H1 (cell line): ENCODE measurements at regions not wholly inside any gene's neighbourhood (a gene's known extent, or its start where the extent isn't known, plus 50 kb on each side); places are given as distances from the start of the nearest gene placed in this dataset.

ENCODE experiments used
- CTCF ChIA-PET: fragments of 300-600 bp; sonication (Branson Sonifier 250); formaldehyde crosslinking; loops from one replicate; lab custom pipeline; 2021; ENCODE audit not compliant: partially characterized antibody; lab: Charles Lee
- POLR2A ChIA-PET: fragments of 300-600 bp; sonication (Branson Sonifier 250); formaldehyde crosslinking; loops from one replicate; lab custom pipeline; 2021; ENCODE audit warnings: inconsistent platforms; ENCODE audit not compliant: partially characterized antibody; lab: Charles Lee
- DNase-seq, 2 experiments: peaks; one replicate each; pipeline versions ENCODE4 v3.0.0 to v3.0.0-alpha.2; 2010 to 2022; ENCODE audit warnings: low spot score in 2 of 2, low read depth in 1 of 2, mixed read lengths in 1 of 2
- FAIRE-seq: peaks from 2 replicates; lab custom pipeline; 2011; peaks lifted over from hg19 to GRCh38; lab: Jason Lieb, UNC
- H2AFZ ChIP-seq: 2 replicates; pipeline ENCODE4 v1.8.1; 2012; ENCODE audit warnings: low read length, inconsistent platforms
- H2AK5ac ChIP-seq: 2 replicates; pipeline ENCODE4 v1.6.1; 2013; ENCODE audit warnings: low read depth, low read length
- H2BK120ac ChIP-seq: replicated peaks from 2 replicates; pipeline ENCODE3; 2013; ENCODE audit warnings: low read depth, low read length, inconsistent platforms
- H2BK12ac ChIP-seq: 2 replicates; pipeline ENCODE4 v1.6.1; 2013; ENCODE audit warnings: low read depth, low read length
- H2BK15ac ChIP-seq: 2 replicates; pipeline ENCODE4 v1.6.1; 2013; ENCODE audit warnings: low read length
- H2BK20ac ChIP-seq: 2 replicates; pipeline ENCODE4 v1.6.1; 2013; ENCODE audit warnings: low read length
- H2BK5ac ChIP-seq: 2 replicates; pipeline ENCODE4 v1.6.1; 2013; ENCODE audit warnings: low read depth, low read length
- H3K14ac ChIP-seq: 2 replicates; pipeline ENCODE4 v1.6.1; 2013; ENCODE audit warnings: inconsistent platforms; ENCODE audit not compliant: insufficient read length
- H3K18ac ChIP-seq: 2 replicates; pipeline ENCODE4 v1.6.1; 2013; ENCODE audit warnings: low read length; ENCODE audit errors: extremely low read depth
- H3K23ac ChIP-seq: 2 replicates; pipeline ENCODE4 v1.6.1; 2013; ENCODE audit warnings: inconsistent platforms; ENCODE audit not compliant: insufficient read length
- H3K23me2 ChIP-seq: 2 replicates; pipeline ENCODE4 v1.6.1; 2013; ENCODE audit warnings: low read depth, low read length
- H3K27ac ChIP-seq: 2 replicates; pipeline ENCODE4 v1.6.1; 2011; ENCODE audit warnings: low read depth, low read length, inconsistent platforms
- H3K27me3 ChIP-seq, 4 experiments: replicated peaks in 1 of 4; 1 replicate in 1 of 4; 2 replicates in 3 of 4; pipeline versions ENCODE4 v1.6.1 to v1.8.1; 2011 to 2013; ENCODE audit warnings: low read length in 3 of 4, mild to moderate bottlenecking in 3 of 4, inconsistent platforms in 2 of 4, mixed read lengths in 2 of 4, moderate library complexity in 1 of 4; ENCODE audit not compliant: control insufficient read depth in 3 of 4, insufficient read depth in 3 of 4; ENCODE audit errors: extremely low read depth in 1 of 4
- H3K36me3 ChIP-seq, 4 experiments: 2 replicates each; pipeline versions ENCODE4 v1.6.1 to v1.8.1; 2011 to 2013; ENCODE audit warnings: mild to moderate bottlenecking in 4 of 4, low read length in 3 of 4, moderate library complexity in 2 of 4, control low read depth in 1 of 4, inconsistent platforms in 1 of 4; ENCODE audit not compliant: insufficient read depth in 4 of 4, control insufficient read depth in 2 of 4
- H3K4ac ChIP-seq: replicated peaks from 2 replicates; pipeline ENCODE3; 2013; ENCODE audit warnings: low read length, low read depth, mixed read lengths, inconsistent platforms; ENCODE audit not compliant: insufficient read length
- H3K4me1 ChIP-seq, 4 experiments: replicated peaks in 1 of 4; 1 replicate in 1 of 4; 2 replicates in 3 of 4; pipeline versions ENCODE4 v1.6.1 to v1.8.1; 2011 to 2013; ENCODE audit warnings: low read length in 3 of 4, inconsistent platforms in 2 of 4, mixed read lengths in 1 of 4; ENCODE audit not compliant: insufficient read depth in 4 of 4, control insufficient read depth in 3 of 4
- H3K4me2 ChIP-seq, 2 experiments: 2 replicates each; pipeline versions ENCODE4 v1.6.1 to v1.8.1; 2011 to 2013; ENCODE audit warnings: low read depth in 2 of 2, low read length in 2 of 2, control low read depth in 1 of 2, inconsistent platforms in 1 of 2, mild to moderate bottlenecking in 1 of 2; ENCODE audit not compliant: insufficient read depth in 1 of 2
- H3K4me3 ChIP-seq, 4 experiments: fragments of 200-600, 300-600 bp in 1 of 4; sonication (generic), shearing (Covaris generic), sonication (Bioruptor Twin) in 1 of 4; 2 replicates each; pipeline versions ENCODE4 v1.5.1 to v1.8.1; 2011 to 2016; ENCODE audit warnings: low read length in 4 of 4, low read depth in 3 of 4, control low read depth in 2 of 4, inconsistent platforms in 2 of 4, mild to moderate bottlenecking in 2 of 4, mixed read lengths in 1 of 4, moderate library complexity in 1 of 4; ENCODE audit not compliant: insufficient read depth in 2 of 4; ENCODE audit errors: extremely low read depth in 1 of 4
- H3K56ac ChIP-seq: replicated peaks from 2 replicates; pipeline ENCODE3; 2013; ENCODE audit warnings: low read depth, mild to moderate bottlenecking, mixed read lengths, low read length, inconsistent platforms; ENCODE audit not compliant: insufficient read length
- H3K79me1 ChIP-seq: 2 replicates; pipeline ENCODE4 v1.6.1; 2013; ENCODE audit warnings: low read depth, low read length, control low read depth
- H3K79me2 ChIP-seq, 2 experiments: 2 replicates each; pipeline versions ENCODE4 v1.6.1 to v1.8.1; 2012 to 2013; ENCODE audit warnings: low read length in 2 of 2, mild to moderate bottlenecking in 2 of 2, inconsistent platforms in 1 of 2; ENCODE audit not compliant: insufficient read depth in 2 of 2, control insufficient read depth in 1 of 2
- H3K9ac ChIP-seq, 4 experiments: replicated peaks in 1 of 4; 1 replicate in 1 of 4; 2 replicates in 3 of 4; pipeline versions ENCODE4 v1.6.1 to v1.8.1; 2011 to 2013; ENCODE audit warnings: low read depth in 3 of 4, low read length in 3 of 4, control low read depth in 2 of 4, mild to moderate bottlenecking in 2 of 4, moderate library complexity in 2 of 4, inconsistent platforms in 1 of 4; ENCODE audit errors: extremely low read depth in 1 of 4
- H3K9me3 ChIP-seq, 2 experiments: 2 replicates each; pipeline versions ENCODE4 v1.6.1 to v1.8.1; 2012 to 2013; ENCODE audit warnings: mild to moderate bottlenecking in 2 of 2, moderate library complexity in 2 of 2, control low read depth in 1 of 2, inconsistent platforms in 1 of 2, low read depth in 1 of 2, low read length in 1 of 2, mixed read lengths in 1 of 2; ENCODE audit not compliant: insufficient read depth in 2 of 2
- H4K20me1 ChIP-seq, 2 experiments: replicated peaks in 1 of 2; 2 replicates each; pipeline versions ENCODE3 to v1.8.1; 2011 to 2013; ENCODE audit warnings: inconsistent platforms in 2 of 2, low read length in 2 of 2, mild to moderate bottlenecking in 1 of 2; ENCODE audit not compliant: insufficient read depth in 2 of 2, control insufficient read depth in 1 of 2
- H4K5ac ChIP-seq: 2 replicates; pipeline ENCODE4 v1.6.1; 2013; ENCODE audit warnings: low read length, low read depth, mixed read lengths, inconsistent platforms; ENCODE audit not compliant: insufficient read length
- H4K8ac ChIP-seq: 2 replicates; pipeline ENCODE4 v1.8.0; 2013; ENCODE audit warnings: mild to moderate bottlenecking, moderate library complexity, low read length, inconsistent platforms; ENCODE audit not compliant: insufficient read depth; ENCODE audit errors: extremely low read depth
- H4K91ac ChIP-seq: replicated peaks from 2 replicates; pipeline ENCODE3; 2013; ENCODE audit warnings: low read length, mixed read lengths, inconsistent platforms; ENCODE audit not compliant: insufficient read length
- CBX5 ChIP-seq: fragments of 300-800, 300-1000 bp; sonication (generic); IDR thresholded peaks from 2 replicates; pipeline ENCODE4 v1.7.1; 2016; ENCODE audit warnings: antibody characterized with exemption, low read length, low read depth
- CTCF ChIP-seq, 3 experiments: IDR thresholded peaks; 1 replicate in 2 of 3; 2 replicates in 1 of 3; pipeline versions ENCODE4 v1.5.1 to v1.6.1; 2011; ENCODE audit warnings: low read length in 3 of 3, mild to moderate bottlenecking in 3 of 3, inconsistent platforms in 2 of 3, low read depth in 1 of 3, moderate library complexity in 1 of 3; ENCODE audit not compliant: insufficient read depth in 1 of 3; ENCODE audit errors: control extremely low read depth in 1 of 3
- JUND ChIP-seq: IDR thresholded peaks from 2 replicates; pipeline ENCODE4 v1.6.1; 2011; ENCODE audit warnings: mild to moderate bottlenecking, improper control_type of control experiment, low read length
- KDM1A ChIP-seq: fragments of 200-600, 300-600 bp; sonication (generic); IDR thresholded peaks from 2 replicates; pipeline ENCODE4 v1.7.1; 2016; ENCODE audit warnings: mild to moderate bottlenecking, low read length, borderline replicate concordance
- KDM4A ChIP-seq: IDR thresholded peaks from one replicate; pipeline ENCODE4 v1.7.1; 2012; ENCODE audit warnings: low read depth, mild to moderate bottlenecking, moderate library complexity, low read length, inconsistent platforms; ENCODE audit not compliant: severe bottlenecking
- SIX5 ChIP-seq: IDR thresholded peaks from 2 replicates; pipeline ENCODE4 v1.6.1; 2011; ENCODE audit warnings: mild to moderate bottlenecking, low read depth, low read length
- SP4 ChIP-seq: IDR thresholded peaks from 2 replicates; pipeline ENCODE4 v1.6.1; 2012; ENCODE audit warnings: low read length, inconsistent platforms
- TAF7 ChIP-seq: optimal IDR thresholded peaks from 2 replicates; pipeline ENCODE3; 2011; ENCODE audit warnings: low read depth, mild to moderate bottlenecking, inconsistent platforms, low read length, moderate library complexity, borderline replicate concordance
- WGBS, 2 experiments: shearing (Covaris generic) in 1 of 2; methylation state at CpG; one replicate each; pipeline versions ENCODE4 v1.1.6 to v1.1.7; 2013 to 2015; ENCODE audit warnings: low lambda C conversion rate in 2 of 2, mixed read lengths in 2 of 2, inconsistent platforms in 1 of 2, low coverage in 1 of 2, missing lambda C conversion rate in 1 of 2; ENCODE audit not compliant: insufficient replicate concordance in 2 of 2, insufficient coverage in 1 of 2, insufficient read length in 1 of 2; ENCODE audit errors: extremely low coverage in 1 of 2, missing lambda C conversion rate in 1 of 2; 5-methylcytosine and 5-hydroxymethylcytosine counted together

- no peak overlapping the region for H2BK15ac ChIP-seq
- no peaks in the 10 kb centered on the region for H3K79me2 ChIP-seq
- H3K4me2 ChIP-seq: no peak overlapping the region
- 65% methylated on average over 12 of the region's 12 CpGs; no CpG with 5 or more reads in 1 of the 2 experiments for WGBS, 2 experiments
- H3K4me3 ChIP-seq: no peak overlapping the region
- H2BK5ac ChIP-seq: no peak overlapping the region
- H2AK5ac ChIP-seq: no peak overlapping the region
- H3K27ac ChIP-seq: no peak overlapping the region
- no peaks in the 10 kb centered on the region for H3K27me3 ChIP-seq
- H3K4ac ChIP-seq: no peak overlapping the region
- no peak overlapping the region for H4K91ac ChIP-seq
- no peak overlapping the region for H2BK12ac ChIP-seq
- H4K5ac ChIP-seq: no peak overlapping the region
- H3K4me1 ChIP-seq: peaks cover 0 to 2% (median 0%) of the 10 kb centered on the region in 4 experiments; a peak in 1 of 7 replicates
- no peak for FAIRE-seq
- no peak overlapping the region for H2BK20ac ChIP-seq
- H3K23ac ChIP-seq: no peak overlapping the region
- DNase-seq: no peak
- H3K14ac ChIP-seq: no peak overlapping the region
- no peaks in the 10 kb centered on the region for H3K36me3 ChIP-seq
- H3K18ac ChIP-seq: no peak overlapping the region
- no peak overlapping the region for H3K9ac ChIP-seq
- H2BK120ac ChIP-seq: no peak overlapping the region
- no peak overlapping the region for H4K8ac ChIP-seq
- H3K79me1 ChIP-seq: no peaks in the 10 kb centered on the region
- H3K56ac ChIP-seq: no peak overlapping the region
- TF ChIP-seq CBX5 (no peak), SP4 (no peak), CTCF (IDR thresholded peaks at IDR 0.05; ENCODE audit: control extremely low read depth in 1 of 3, insufficient read depth in 1 of 3, low read depth in 1 of 3, low read length in 3 of 3) (no peak), KDM4A (no peak), KDM1A (no peak), TAF7 (no peak), SIX5 (no peak), JUND (no peak)
- POLR2A ChIA-PET: no interaction called here
- H3K23me2 ChIP-seq: no peaks in the 10 kb centered on the region
- no peaks in the 10 kb centered on the region for H3K9me3 ChIP-seq
- H2AFZ ChIP-seq: no peak overlapping the region
- CTCF ChIA-PET: interaction anchor here (0.6 kb wide), 1 partner anchor 59 kb away, joined by 4 read pairs; no protein-coding TSS in a partner anchor
- H4K20me1 ChIP-seq: no peaks in the 10 kb centered on the region
Measured at GRCh38 chr1:5311147-5311546, 656.7 kb downstream of the AJAP1 start.
